ENCODE measurements at regions not wholly inside any gene's neighbourhood (a gene's known extent, or its start where the extent isn't known, plus 50 kb on each side); places are given as distances from the start of the nearest gene placed in this dataset.

DNA sequence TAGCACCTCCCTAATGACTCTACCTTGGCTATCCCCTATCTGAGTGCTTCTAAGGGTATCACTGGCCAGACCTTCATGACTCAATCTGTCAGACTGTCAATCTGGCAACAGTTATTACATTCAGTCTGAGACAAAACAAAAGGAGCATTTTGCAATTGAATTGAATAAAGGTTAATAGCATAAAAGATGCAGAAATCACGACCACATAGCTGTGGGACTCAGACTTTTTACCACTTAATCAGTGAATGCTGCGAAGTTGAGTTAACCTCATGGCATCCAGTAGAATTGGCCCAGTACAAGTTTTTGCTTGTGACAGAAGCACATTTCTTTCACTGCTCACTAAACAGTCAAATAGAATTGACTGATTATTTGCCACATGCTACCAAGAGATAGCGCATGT lies 480.7 kb upstream of the DPPA4 start:
- Mint-ChIP-seq H3K27me3 (peaks cover 0 to 9% (median 0%) of the 10 kb centered on the region in 5 donors), H3K27ac (no peak overlapping the region), H3K4me1 (peaks cover 0 to 11% (median 0%) of the 10 kb centered on the region in 7 donors), H3K36me3 (peaks cover 0 to 6% (median 4%) of the 10 kb centered on the region in 5 donors), H3K4me3 (no peak overlapping the region), H3K9me3 (peaks cover 0 to 13% (median 0%) of the 10 kb centered on the region in 11 donors)
- Histone ChIP-seq H3K27ac (ENCODE audit: low read depth, low read length) (no peak overlapping the region), H3K36me3 (ENCODE audit: control insufficient read depth in 2 of 3, insufficient read depth in 3 of 3, low read length in 3 of 3) (no peaks in the 10 kb centered on the region), H3K27me3 (ENCODE audit: control insufficient read depth in 2 of 2, insufficient read depth in 2 of 2, low read length in 2 of 2) (no peaks in the 10 kb centered on the region), H3K9me3 (ENCODE audit: control insufficient read depth in 2 of 3, low read length in 3 of 3) (no peaks in the 10 kb centered on the region), H3K4me1 (ENCODE audit: control insufficient read depth in 2 of 2, insufficient read depth in 2 of 2, low read length in 2 of 2) (no peaks in the 10 kb centered on the region), H3K4me3 (ENCODE audit: low read length) (no peak overlapping the region)
- POLR2A ChIA-PET: no interaction called here
- ATAC-seq: no peak
- CTCF ChIA-PET: interaction anchor here (0.5 kb wide), 1 partner anchor 162 kb away, joined by 3 read pairs; no protein-coding TSS in a partner anchor
- intact Hi-C loops (cut with micrococcal nuclease): no loop called here
- no peak for DNase-seq

DNA sequence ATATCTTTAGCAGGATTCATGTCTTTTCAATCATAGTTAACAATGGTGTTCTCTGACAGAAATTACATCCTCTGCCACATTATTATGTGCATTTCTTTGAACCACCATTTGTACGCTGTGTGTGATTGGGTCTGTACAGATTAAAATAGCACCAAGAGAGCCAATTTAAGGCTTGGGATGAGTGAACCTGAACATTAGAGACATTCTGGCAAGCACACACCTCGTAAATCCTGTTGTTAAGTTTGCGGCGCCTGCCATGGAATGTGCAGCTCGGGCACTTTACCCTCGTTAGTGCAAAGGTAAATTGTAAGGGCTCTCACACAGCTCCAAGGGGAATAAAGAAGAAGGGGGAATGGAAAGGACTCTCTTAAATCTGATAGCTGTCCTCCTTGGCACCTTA lies 482.4 kb upstream of the DPPA4 start:
- Mint-ChIP-seq H3K4me1 (no peaks in the 10 kb centered on the region), H3K27me3 (peaks cover 0 to 6% (median 0%) of the 10 kb centered on the region in 5 donors)
- no peak for ATAC-seq

DNA sequence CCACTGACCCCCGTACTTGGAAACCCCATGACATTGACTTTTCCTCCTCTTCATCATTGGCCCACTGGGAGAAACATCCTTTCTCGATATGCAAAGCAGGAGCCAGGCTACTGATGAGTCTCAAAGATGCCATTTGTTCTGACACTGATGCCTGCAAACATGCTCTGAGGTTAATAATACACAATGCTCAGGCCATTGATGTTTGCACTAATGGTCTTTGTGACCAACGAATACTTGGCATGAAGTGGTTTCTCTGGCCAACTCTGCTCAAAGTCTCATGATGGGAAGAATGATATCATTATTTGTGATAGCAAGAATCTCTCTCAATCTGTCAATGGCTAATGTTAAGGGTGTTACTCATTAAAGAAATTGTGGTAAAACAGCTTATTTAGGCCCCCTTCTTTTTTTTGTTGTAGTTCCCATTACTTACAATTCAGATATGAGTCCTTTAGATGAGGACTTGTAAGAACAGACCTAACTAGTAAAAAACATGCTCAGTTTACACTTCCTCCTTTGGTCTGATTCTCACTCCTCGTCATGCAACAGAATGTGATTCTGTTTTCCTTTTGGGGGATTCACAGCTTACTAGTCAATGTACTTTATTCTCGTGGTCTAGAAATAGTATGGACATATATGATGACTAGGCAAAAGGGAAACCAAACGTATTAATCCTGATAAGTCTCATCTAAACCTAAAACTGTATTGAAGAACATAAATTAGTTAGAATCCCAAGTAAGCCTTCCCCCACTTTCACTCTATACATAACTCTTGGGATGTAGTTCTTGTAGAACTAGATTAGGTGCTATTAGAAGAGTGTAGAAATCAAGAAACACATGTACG lies 488.8 kb upstream of the DPPA4 start:
- no peaks in the 10 kb centered on the region for H3K9me3 ChIP-seq (ENCODE audit: control insufficient read depth in 2 of 3, low read length in 3 of 3)
- ChIA-PET CTCF (no interaction called here), POLR2A (no interaction called here)
- H3K36me3 ChIP-seq (ENCODE audit: control insufficient read depth in 2 of 3, insufficient read depth in 3 of 3, low read length in 3 of 3): no peaks in the 10 kb centered on the region
- H3K4me3 ChIP-seq (ENCODE audit: low read length): no peak overlapping the region
- H3K27ac ChIP-seq (ENCODE audit: low read depth, low read length): no peak overlapping the region
- no peak overlapping the region for H3K27ac Mint-ChIP-seq
- no peak for ATAC-seq
- no peaks in the 10 kb centered on the region for H3K4me1 ChIP-seq (ENCODE audit: control insufficient read depth in 2 of 2, insufficient read depth in 2 of 2, low read length in 2 of 2)
- H3K27me3 ChIP-seq (ENCODE audit: control insufficient read depth in 2 of 2, insufficient read depth in 2 of 2, low read length in 2 of 2): no peaks in the 10 kb centered on the region
- peaks cover 0 to 4% (median 0%) of the 10 kb centered on the region in 5 donors for H3K36me3 Mint-ChIP-seq
- H3K27me3 Mint-ChIP-seq: no peaks in the 10 kb centered on the region
- no peaks in the 10 kb centered on the region for H3K4me1 Mint-ChIP-seq
- no peak overlapping the region for H3K4me3 Mint-ChIP-seq
- H3K9me3 Mint-ChIP-seq: peaks cover 0 to 5% (median 0%) of the 10 kb centered on the region in 11 donors
- intact Hi-C loops (cut with micrococcal nuclease): no loop called here
- DNase-seq: no peak

More for the DNA sequence above, 482.4 kb upstream of the DPPA4 start:
- Histone ChIP-seq H3K4me3 (ENCODE audit: low read length) (no peak overlapping the region), H3K36me3 (ENCODE audit: control insufficient read depth in 2 of 3, insufficient read depth in 3 of 3, low read length in 3 of 3) (no peaks in the 10 kb centered on the region), H3K9me3 (ENCODE audit: control insufficient read depth in 2 of 3, low read length in 3 of 3) (no peaks in the 10 kb centered on the region), H3K27ac (ENCODE audit: low read depth, low read length) (no peak overlapping the region), H3K27me3 (ENCODE audit: control insufficient read depth in 2 of 2, insufficient read depth in 2 of 2, low read length in 2 of 2) (no peaks in the 10 kb centered on the region), H3K4me1 (ENCODE audit: control insufficient read depth in 2 of 2, insufficient read depth in 2 of 2, low read length in 2 of 2) (no peaks in the 10 kb centered on the region)
- Mint-ChIP-seq H3K9me3 (peaks cover 0 to 5% (median 0%) of the 10 kb centered on the region in 11 donors), H3K4me3 (no peak overlapping the region), H3K27ac (no peak overlapping the region), H3K36me3 (peaks cover 0 to 2% (median 0%) of the 10 kb centered on the region in 5 donors)
- intact Hi-C loops (cut with micrococcal nuclease): no loop called here
- DNase-seq: no peak
- ChIA-PET POLR2A (no interaction called here), CTCF (no interaction called here)

- POLR2A ChIA-PET: no interaction called here
Measured at GRCh38 chr3:109831403-109831802, 494.1 kb upstream of the DPPA4 start.

DNA sequence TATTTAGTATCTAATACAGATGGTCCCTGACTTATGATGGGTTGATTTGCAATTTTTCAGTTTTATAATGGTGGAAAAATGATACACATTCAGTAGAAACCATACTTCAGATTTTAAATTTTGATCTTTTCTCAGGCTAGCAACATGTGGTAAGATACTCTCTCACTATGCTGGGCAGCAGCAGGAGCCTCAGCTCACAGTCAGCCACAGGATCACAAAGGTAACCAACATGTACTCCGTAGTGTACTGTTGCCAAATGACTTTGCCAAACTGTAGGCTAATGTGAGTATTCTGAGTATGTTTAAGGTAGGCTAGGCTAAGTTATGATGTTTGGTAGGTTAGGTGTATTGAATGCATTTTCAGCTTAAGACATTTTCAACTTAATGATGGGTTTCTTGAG lies 498.6 kb upstream of the DPPA4 start:
- Histone ChIP-seq H3K27ac (ENCODE audit: low read depth, low read length) (no peak overlapping the region), H3K9me3 (ENCODE audit: control insufficient read depth in 2 of 3, low read length in 3 of 3) (no peaks in the 10 kb centered on the region), H3K27me3 (ENCODE audit: control insufficient read depth in 2 of 2, insufficient read depth in 2 of 2, low read length in 2 of 2) (no peaks in the 10 kb centered on the region), H3K36me3 (ENCODE audit: control insufficient read depth in 2 of 3, insufficient read depth in 3 of 3, low read length in 3 of 3) (no peaks in the 10 kb centered on the region), H3K4me3 (ENCODE audit: low read length) (no peak overlapping the region), H3K4me1 (ENCODE audit: control insufficient read depth in 2 of 2, insufficient read depth in 2 of 2, low read length in 2 of 2) (no peaks in the 10 kb centered on the region)
- ChIA-PET CTCF (no interaction called here), POLR2A (interaction anchor here (0.5 kb wide), 1 partner anchor 83 kb away, joined by 3 read pairs; no protein-coding TSS in a partner anchor)
- Mint-ChIP-seq H3K4me1 (no peaks in the 10 kb centered on the region), H3K9me3 (peaks cover 0 to 5% (median 0%) of the 10 kb centered on the region in 11 donors), H3K27me3 (no peaks in the 10 kb centered on the region), H3K36me3 (peaks cover 0 to 2% (median 0%) of the 10 kb centered on the region in 5 donors), H3K4me3 (no peak overlapping the region), H3K27ac (no peak overlapping the region)
- ATAC-seq: no peak
- intact Hi-C loops (cut with micrococcal nuclease): no loop called here
- DNase-seq: no peak

More at GRCh38 chr3:109831403-109831802, 494.1 kb upstream of the DPPA4 start:
- no peak for ATAC-seq
- Mint-ChIP-seq H3K27me3 (no peaks in the 10 kb centered on the region), H3K4me3 (no peak overlapping the region), H3K4me1 (no peaks in the 10 kb centered on the region), H3K9me3 (peaks cover 0 to 5% (median 0%) of the 10 kb centered on the region in 11 donors), H3K27ac (peak overlapping the region in 1 of 9 donors; percentile 7), H3K36me3 (peaks cover 0 to 4% (median 0%) of the 10 kb centered on the region in 5 donors)
- no peak for DNase-seq
- H3K9me3 ChIP-seq (ENCODE audit: control insufficient read depth in 2 of 3, low read length in 3 of 3): no peaks in the 10 kb centered on the region
- no peaks in the 10 kb centered on the region for H3K4me1 ChIP-seq (ENCODE audit: control insufficient read depth in 2 of 2, insufficient read depth in 2 of 2, low read length in 2 of 2)
- intact Hi-C loops (cut with micrococcal nuclease): loop anchor here in 1 of 2 donors (5.0 kb wide), 1 partner anchor 36 kb away; no protein-coding TSS in a partner anchor
- no peaks in the 10 kb centered on the region for H3K36me3 ChIP-seq (ENCODE audit: control insufficient read depth in 2 of 3, insufficient read depth in 3 of 3, low read length in 3 of 3)
- no peak overlapping the region for H3K27ac ChIP-seq (ENCODE audit: low read depth, low read length)
- H3K27me3 ChIP-seq (ENCODE audit: control insufficient read depth in 2 of 2, insufficient read depth in 2 of 2, low read length in 2 of 2): no peaks in the 10 kb centered on the region
- CTCF ChIA-PET: no interaction called here
- no peak overlapping the region for H3K4me3 ChIP-seq (ENCODE audit: low read length)

DNA sequence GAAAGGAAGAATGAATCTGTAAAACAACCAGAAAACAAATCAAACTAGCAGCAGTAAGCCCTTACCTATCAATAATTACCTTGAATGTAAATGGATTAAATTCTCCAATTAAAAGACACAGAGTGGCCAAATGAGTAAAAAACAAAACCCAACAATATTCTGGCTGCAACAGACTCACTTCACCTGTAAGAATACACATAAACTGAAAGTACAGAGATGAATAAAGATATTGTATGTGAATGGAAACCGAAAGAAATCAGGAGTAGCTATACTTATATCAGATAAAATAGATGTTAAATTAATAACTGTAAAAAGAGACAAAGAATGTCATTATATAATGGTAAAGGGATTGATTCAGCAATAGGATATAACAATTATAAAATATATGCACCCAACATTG lies 514.5 kb upstream of the DPPA4 start:
- no peak for ATAC-seq
- Histone ChIP-seq H3K4me3 (ENCODE audit: low read length) (no peak overlapping the region), H3K27me3 (ENCODE audit: control insufficient read depth in 2 of 2, insufficient read depth in 2 of 2, low read length in 2 of 2) (no peaks in the 10 kb centered on the region), H3K36me3 (ENCODE audit: control insufficient read depth in 2 of 3, insufficient read depth in 3 of 3, low read length in 3 of 3) (no peaks in the 10 kb centered on the region), H3K9me3 (ENCODE audit: control insufficient read depth in 2 of 3, low read length in 3 of 3) (peaks cover 0 to 19% (median 6%) of the 10 kb centered on the region in 3 experiments), H3K27ac (ENCODE audit: low read depth, low read length) (no peak overlapping the region), H3K4me1 (ENCODE audit: control insufficient read depth in 2 of 2, insufficient read depth in 2 of 2, low read length in 2 of 2) (no peaks in the 10 kb centered on the region)
- peak overlapping the region in 2 of 10 donors; percentile 4 to 43 for H3K4me3 Mint-ChIP-seq
- H3K27me3 Mint-ChIP-seq: no peaks in the 10 kb centered on the region
- peaks cover 5 to 48% (median 25%) of the 10 kb centered on the region in 11 donors for H3K9me3 Mint-ChIP-seq
- ChIA-PET CTCF (no interaction called here), POLR2A (no interaction called here)
- H3K27ac Mint-ChIP-seq: peak overlapping the region in 1 of 9 donors; percentile 40
- intact Hi-C loops (cut with micrococcal nuclease): loop anchor here (2.0 to 5.0 kb wide), 2 partner anchors 15 to 1510 kb away; no protein-coding TSS in a partner anchor
- peaks cover 0 to 6% (median 0%) of the 10 kb centered on the region in 7 donors for H3K4me1 Mint-ChIP-seq
- no peak for DNase-seq
- peaks cover 4 to 14% (median 7%) of the 10 kb centered on the region in 5 donors for H3K36me3 Mint-ChIP-seq

All from naive thymus-derived CD4-positive, alpha-beta T cell (primary cell).